IPS-18c (cell line): ENCODE measurements at regions not wholly inside any gene's neighbourhood (a gene's known extent, or its start where the extent isn't known, plus 50 kb on each side); places are given as distances from the start of the nearest gene placed in this dataset.

ENCODE experiments used
- H3K4me3 ChIP-seq: 2 replicates; pipeline ENCODE4 v1.7.0; 2013; ENCODE audit warnings: low read depth, mild to moderate bottlenecking, low read length, moderate library complexity; ENCODE audit not compliant: insufficient read depth
- H3K9me3 ChIP-seq: one replicate; pipeline ENCODE4 v1.6.1; 2013; ENCODE audit warnings: mild to moderate bottlenecking, low read length, moderate library complexity; ENCODE audit not compliant: control insufficient read depth, insufficient read depth

GRCh38 chr5:124418390-124418789 is 328.0 kb downstream of the ZNF608 start:
- peaks cover 4% of the 10 kb centered on the region for H3K9me3 ChIP-seq
- no peak overlapping the region for H3K4me3 ChIP-seq

- H3K9me3 ChIP-seq = no peaks in the 10 kb centered on the region
- no peak overlapping the region for H3K4me3 ChIP-seq
These were observed 329.2 kb downstream of the ZNF608 start for GRCh38 chr5:124417196-124417595.

- Histone ChIP-seq H3K4me3 (no peak overlapping the region), H3K9me3 (no peaks in the 10 kb centered on the region)
These were observed 329.8 kb downstream of the ZNF608 start for GRCh38 chr5:124416627-124417026.

- H3K4me3 ChIP-seq = no peak overlapping the region
These were observed 331.5 kb downstream of the ZNF608 start for GRCh38 chr5:124414973-124415372.

GRCh38 chr5:124410539-124411488 is 335.6 kb downstream of the ZNF608 start:
- H3K4me3 ChIP-seq = no peak overlapping the region
- H3K9me3 ChIP-seq = no peaks in the 10 kb centered on the region

More at GRCh38 chr5:124414973-124415372, 331.5 kb downstream of the ZNF608 start:
- H3K9me3 ChIP-seq = no peaks in the 10 kb centered on the region

GRCh38 chr5:124408738-124409453 is 337.5 kb downstream of the ZNF608 start:
- H3K9me3 ChIP-seq = no peaks in the 10 kb centered on the region
- H3K4me3 ChIP-seq = no peak overlapping the region

- no peaks in the 10 kb centered on the region for H3K9me3 ChIP-seq
- H3K4me3 ChIP-seq = no peak overlapping the region
These were observed 341.6 kb downstream of the ZNF608 start for GRCh38 chr5:124404796-124405195.

GRCh38 chr5:124403281-124403680 is 343.2 kb downstream of the ZNF608 start:
- Histone ChIP-seq H3K9me3 (no peaks in the 10 kb centered on the region), H3K4me3 (no peak overlapping the region)

- H3K9me3 ChIP-seq = no peaks in the 10 kb centered on the region
- H3K4me3 ChIP-seq = no peak overlapping the region
These were observed 344.3 kb downstream of the ZNF608 start for GRCh38 chr5:124402144-124402581.

- no peaks in the 10 kb centered on the region for H3K9me3 ChIP-seq
- no peak overlapping the region for H3K4me3 ChIP-seq
These were observed 344.8 kb downstream of the ZNF608 start for GRCh38 chr5:124401476-124402143.

- Histone ChIP-seq H3K4me3 (no peak overlapping the region), H3K9me3 (no peaks in the 10 kb centered on the region)
These were observed 346.9 kb downstream of the ZNF608 start for GRCh38 chr5:124399426-124399961.

- Histone ChIP-seq H3K4me3 (no peak overlapping the region), H3K9me3 (no peaks in the 10 kb centered on the region)
These were observed 348.0 kb downstream of the ZNF608 start for GRCh38 chr5:124398460-124398859.

- Histone ChIP-seq H3K4me3 (no peak overlapping the region), H3K9me3 (no peaks in the 10 kb centered on the region)
These were observed 349.1 kb downstream of the ZNF608 start for GRCh38 chr5:124397317-124397716.

- no peak overlapping the region for H3K4me3 ChIP-seq
These were observed 350.5 kb downstream of the ZNF608 start for GRCh38 chr5:124395926-124396325.

GRCh38 chr5:124395287-124395686 is 351.2 kb downstream of the ZNF608 start:
- no peak overlapping the region for H3K4me3 ChIP-seq
- no peaks in the 10 kb centered on the region for H3K9me3 ChIP-seq

More at GRCh38 chr5:124395926-124396325, 350.5 kb downstream of the ZNF608 start:
- no peaks in the 10 kb centered on the region for H3K9me3 ChIP-seq

- H3K4me3 ChIP-seq = no peak overlapping the region
These were observed 351.7 kb downstream of the ZNF608 start for GRCh38 chr5:124394700-124395245.

More at GRCh38 chr5:124394700-124395245, 351.7 kb downstream of the ZNF608 start:
- no peaks in the 10 kb centered on the region for H3K9me3 ChIP-seq
